ENCODE measurements at regions not wholly inside any gene's neighbourhood (a gene's known extent, or its start where the extent isn't known, plus 50 kb on each side); places are given as distances from the start of the nearest gene placed in this dataset.
A peak's percentile ranks its signal among the peaks of the same experiment; 100 is the strongest.

GRCh38 chr13:50370303-50370950 is 355.2 kb downstream of the KCNRG start:
- DNase-seq (ENCODE audit: extremely low spot score, unreplicated experiment), result no peak
- Mint-ChIP-seq H3K36me3 (ENCODE audit: unreplicated experiment) (no peaks in the 10 kb centered on the region), H3K27me3 (ENCODE audit: unreplicated experiment) (peaks cover 5% of the 10 kb centered on the region), H3K27ac (ENCODE audit: unreplicated experiment) (no peak overlapping the region), H3K9me3 (ENCODE audit: unreplicated experiment) (no peaks in the 10 kb centered on the region), H3K4me3 (ENCODE audit: unreplicated experiment) (no peak overlapping the region), H3K4me1 (ENCODE audit: unreplicated experiment) (peaks cover 14% of the 10 kb centered on the region)
- no peak for TF ChIP-seq CTCF (IDR thresholded peaks at IDR 0.05)

- Mint-ChIP-seq H3K27me3 (ENCODE audit: unreplicated experiment) (peaks cover 5% of the 10 kb centered on the region), H3K27ac (ENCODE audit: unreplicated experiment) (no peak overlapping the region), H3K36me3 (ENCODE audit: unreplicated experiment) (no peaks in the 10 kb centered on the region), H3K4me1 (ENCODE audit: unreplicated experiment) (peaks cover 7% of the 10 kb centered on the region), H3K4me3 (ENCODE audit: unreplicated experiment) (no peak overlapping the region), H3K9me3 (ENCODE audit: unreplicated experiment) (no peaks in the 10 kb centered on the region)
- DNase-seq (ENCODE audit: extremely low spot score, unreplicated experiment), result no peak
- no peak for TF ChIP-seq CTCF (IDR thresholded peaks at IDR 0.05)
Observed at GRCh38 chr13:50374517-50374916, 359.3 kb downstream of the KCNRG start.

GRCh38 chr13:50375792-50376191 is 360.5 kb downstream of the KCNRG start:
- H3K4me3 Mint-ChIP-seq (ENCODE audit: unreplicated experiment), result no peak overlapping the region
- no peak for TF ChIP-seq CTCF (IDR thresholded peaks at IDR 0.05)
- DNase-seq (ENCODE audit: extremely low spot score, unreplicated experiment), result no peak
- peak overlapping the region; percentile 74 for H3K27ac Mint-ChIP-seq (ENCODE audit: unreplicated experiment)
- H3K36me3 Mint-ChIP-seq (ENCODE audit: unreplicated experiment), result peaks cover 3% of the 10 kb centered on the region
- peaks cover 7% of the 10 kb centered on the region for H3K4me1 Mint-ChIP-seq (ENCODE audit: unreplicated experiment)
- peaks cover 2% of the 10 kb centered on the region for H3K9me3 Mint-ChIP-seq (ENCODE audit: unreplicated experiment)
- H3K27me3 Mint-ChIP-seq (ENCODE audit: unreplicated experiment), result peaks cover 2% of the 10 kb centered on the region

GRCh38 chr13:50376895-50377575 is 361.8 kb downstream of the KCNRG start:
- TF ChIP-seq CTCF (IDR thresholded peaks at IDR 0.05), result no peak
- H3K4me1 Mint-ChIP-seq (ENCODE audit: unreplicated experiment), result peaks cover 7% of the 10 kb centered on the region
- H3K27me3 Mint-ChIP-seq (ENCODE audit: unreplicated experiment), result no peaks in the 10 kb centered on the region
- no peak for DNase-seq (ENCODE audit: extremely low spot score, unreplicated experiment)
- H3K36me3 Mint-ChIP-seq (ENCODE audit: unreplicated experiment), result peaks cover 9% of the 10 kb centered on the region
- H3K4me3 Mint-ChIP-seq (ENCODE audit: unreplicated experiment), result no peak overlapping the region
- no peak overlapping the region for H3K27ac Mint-ChIP-seq (ENCODE audit: unreplicated experiment)
- peaks cover 8% of the 10 kb centered on the region for H3K9me3 Mint-ChIP-seq (ENCODE audit: unreplicated experiment)

- no peaks in the 10 kb centered on the region for H3K27me3 Mint-ChIP-seq (ENCODE audit: unreplicated experiment)
Observed at GRCh38 chr13:50377726-50378270, 362.6 kb downstream of the KCNRG start.

More at GRCh38 chr13:50377726-50378270, 362.6 kb downstream of the KCNRG start:
- Mint-ChIP-seq H3K27ac (ENCODE audit: unreplicated experiment) (no peak overlapping the region), H3K4me3 (ENCODE audit: unreplicated experiment) (no peak overlapping the region), H3K4me1 (ENCODE audit: unreplicated experiment) (peaks cover 7% of the 10 kb centered on the region), H3K36me3 (ENCODE audit: unreplicated experiment) (peaks cover 9% of the 10 kb centered on the region), H3K9me3 (ENCODE audit: unreplicated experiment) (peaks cover 8% of the 10 kb centered on the region)
- no peak for TF ChIP-seq CTCF (IDR thresholded peaks at IDR 0.05)
- no peak for DNase-seq (ENCODE audit: extremely low spot score, unreplicated experiment)
